ENCODE measurements at regions not wholly inside any gene's neighbourhood (a gene's known extent, or its start where the extent isn't known, plus 50 kb on each side); places are given as distances from the start of the nearest gene placed in this dataset.

DNA sequence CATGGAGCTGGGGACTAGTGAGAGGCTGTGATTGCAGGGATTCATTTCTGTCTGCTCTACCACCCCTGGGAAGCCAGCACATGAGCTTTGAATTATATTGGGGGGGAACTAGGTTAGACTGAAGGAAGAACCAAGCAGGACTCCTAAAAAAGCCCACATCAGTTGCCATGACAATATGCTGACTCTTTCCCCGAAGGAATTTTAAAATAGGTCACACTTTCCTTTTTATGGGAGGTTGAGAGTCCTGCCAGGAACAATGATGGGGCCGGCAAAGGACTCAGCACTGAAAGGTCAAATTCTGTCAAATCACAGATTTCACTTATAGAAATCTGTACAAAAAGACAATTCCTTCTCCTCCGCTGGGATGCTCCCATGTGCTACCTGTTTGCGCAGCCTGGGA lies 130.8 kb downstream of the ZNF621 start:
- Histone ChIP-seq H3K79me2 (ENCODE audit: control insufficient read depth, insufficient read depth, low read length) (no peaks in the 10 kb centered on the region), H3K36me3 (ENCODE audit: control insufficient read depth, insufficient read depth, low read length) (no peaks in the 10 kb centered on the region), H4K20me1 (ENCODE audit: control insufficient read depth, extremely low read depth, insufficient read depth, low read length) (no peaks in the 10 kb centered on the region), H2AFZ (ENCODE audit: low read length) (no peak overlapping the region), H3K9ac (ENCODE audit: insufficient read depth, low read length) (no peak overlapping the region), H3K4me3 (replicated peaks in 1 of 4; ENCODE audit: control extremely low read depth in 1 of 4, insufficient read depth in 1 of 4, low read depth in 3 of 4, low read length in 4 of 4) (no peak overlapping the region), H3K4me2 (ENCODE audit: extremely low read depth, insufficient read depth, low read length) (no peak overlapping the region), H3K9me3 (ENCODE audit: control insufficient read depth, insufficient read depth, low read depth, low read length) (no peaks in the 10 kb centered on the region), H3K4me1 (ENCODE audit: control insufficient read depth, extremely low read depth, insufficient read depth, low read length) (no peaks in the 10 kb centered on the region), H3K27me3 (ENCODE audit: control insufficient read depth, insufficient read depth, low read length) (no peaks in the 10 kb centered on the region), H3K27ac (ENCODE audit: insufficient read depth, low read length) (no peak overlapping the region)
- DNase-seq (ENCODE audit: low read depth in 2 of 2), result no peak
- TF ChIP-seq EZH2 (IDR thresholded peaks at IDR 0.05; ENCODE audit: low read length, missing control alignments), result no peak
- TF ChIP-seq, protein P1, sequence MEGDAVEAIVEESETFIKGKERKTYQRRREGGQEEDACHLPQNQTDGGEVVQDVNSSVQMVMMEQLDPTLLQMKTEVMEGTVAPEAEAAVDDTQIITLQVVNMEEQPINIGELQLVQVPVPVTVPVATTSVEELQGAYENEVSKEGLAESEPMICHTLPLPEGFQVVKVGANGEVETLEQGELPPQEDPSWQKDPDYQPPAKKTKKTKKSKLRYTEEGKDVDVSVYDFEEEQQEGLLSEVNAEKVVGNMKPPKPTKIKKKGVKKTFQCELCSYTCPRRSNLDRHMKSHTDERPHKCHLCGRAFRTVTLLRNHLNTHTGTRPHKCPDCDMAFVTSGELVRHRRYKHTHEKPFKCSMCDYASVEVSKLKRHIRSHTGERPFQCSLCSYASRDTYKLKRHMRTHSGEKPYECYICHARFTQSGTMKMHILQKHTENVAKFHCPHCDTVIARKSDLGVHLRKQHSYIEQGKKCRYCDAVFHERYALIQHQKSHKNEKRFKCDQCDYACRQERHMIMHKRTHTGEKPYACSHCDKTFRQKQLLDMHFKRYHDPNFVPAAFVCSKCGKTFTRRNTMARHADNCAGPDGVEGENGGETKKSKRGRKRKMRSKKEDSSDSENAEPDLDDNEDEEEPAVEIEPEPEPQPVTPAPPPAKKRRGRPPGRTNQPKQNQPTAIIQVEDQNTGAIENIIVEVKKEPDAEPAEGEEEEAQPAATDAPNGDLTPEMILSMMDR (conservative IDR thresholded peaks at IDR 0.05 in 1 of 2, IDR thresholded peaks at IDR 0.05 in 1 of 2; ENCODE audit: low read depth in 1 of 2, low read length in 2 of 2), result no peak

DNA sequence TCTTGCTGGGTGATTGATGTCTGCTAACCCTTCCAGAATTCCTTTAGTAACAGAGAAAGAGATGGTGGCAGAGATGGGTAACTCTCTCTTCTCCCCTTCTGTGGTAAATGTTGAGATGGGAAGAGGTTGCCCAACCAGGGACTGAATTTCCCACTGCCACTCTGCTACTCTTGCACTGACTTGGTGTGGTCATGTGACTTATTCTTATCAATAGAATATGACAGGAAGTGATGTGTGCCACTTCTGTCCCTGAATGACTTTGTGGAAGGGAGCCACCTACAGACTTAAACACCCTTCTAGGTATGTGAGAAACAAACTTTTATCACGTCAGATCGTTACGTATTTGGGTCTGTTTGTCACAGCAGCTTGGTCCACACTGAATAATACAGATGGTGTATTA lies 132.9 kb downstream of the ZNF621 start:
- Histone ChIP-seq H3K4me3 (replicated peaks in 1 of 4; ENCODE audit: control extremely low read depth in 1 of 4, insufficient read depth in 1 of 4, low read depth in 3 of 4, low read length in 4 of 4) (no peak overlapping the region), H3K4me2 (ENCODE audit: extremely low read depth, insufficient read depth, low read length) (no peak overlapping the region), H3K4me1 (ENCODE audit: control insufficient read depth, extremely low read depth, insufficient read depth, low read length) (no peaks in the 10 kb centered on the region), H3K79me2 (ENCODE audit: control insufficient read depth, insufficient read depth, low read length) (no peaks in the 10 kb centered on the region), H4K20me1 (ENCODE audit: control insufficient read depth, extremely low read depth, insufficient read depth, low read length) (no peaks in the 10 kb centered on the region), H3K9ac (ENCODE audit: insufficient read depth, low read length) (no peak overlapping the region), H3K36me3 (ENCODE audit: control insufficient read depth, insufficient read depth, low read length) (no peaks in the 10 kb centered on the region), H2AFZ (ENCODE audit: low read length) (no peak overlapping the region), H3K27ac (ENCODE audit: insufficient read depth, low read length) (no peak overlapping the region), H3K27me3 (ENCODE audit: control insufficient read depth, insufficient read depth, low read length) (no peaks in the 10 kb centered on the region), H3K9me3 (ENCODE audit: control insufficient read depth, insufficient read depth, low read depth, low read length) (no peaks in the 10 kb centered on the region)
- TF ChIP-seq EZH2 (IDR thresholded peaks at IDR 0.05; ENCODE audit: low read length, missing control alignments), result no peak
- TF ChIP-seq, protein P1 (conservative IDR thresholded peaks at IDR 0.05 in 1 of 2, IDR thresholded peaks at IDR 0.05 in 1 of 2; ENCODE audit: low read depth in 1 of 2, low read length in 2 of 2), result no peak
- DNase-seq (ENCODE audit: low read depth in 2 of 2), result no peak

DNA sequence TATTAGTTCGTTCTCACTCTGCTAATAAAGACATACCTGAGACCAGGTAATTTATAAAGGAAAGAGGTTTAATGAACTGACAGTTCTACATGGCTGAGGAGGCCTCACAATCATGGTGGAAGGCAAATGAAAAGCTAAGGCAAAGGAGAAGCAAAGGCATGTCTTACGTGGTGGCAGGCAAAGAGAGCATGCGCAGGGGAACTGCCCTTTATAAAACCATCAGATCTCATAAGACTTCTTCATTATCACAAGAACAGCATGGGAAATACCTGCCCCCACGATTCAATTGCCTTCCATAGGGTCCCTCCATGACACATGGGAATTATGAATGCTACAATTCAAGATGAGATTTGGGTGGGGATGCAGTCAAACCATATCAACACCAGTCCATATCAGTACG lies 133.5 kb downstream of the ZNF621 start:
- H3K4me1 ChIP-seq (ENCODE audit: control insufficient read depth, extremely low read depth, insufficient read depth, low read length), result no peaks in the 10 kb centered on the region
- H3K4me2 ChIP-seq (ENCODE audit: extremely low read depth, insufficient read depth, low read length), result no peak overlapping the region
- H3K27ac ChIP-seq (ENCODE audit: insufficient read depth, low read length), result no peak overlapping the region
- H2AFZ ChIP-seq (ENCODE audit: low read length), result no peak overlapping the region
- H3K4me3 ChIP-seq (replicated peaks in 1 of 4; ENCODE audit: control extremely low read depth in 1 of 4, insufficient read depth in 1 of 4, low read depth in 3 of 4, low read length in 4 of 4), result no peak overlapping the region
- no peaks in the 10 kb centered on the region for H3K27me3 ChIP-seq (ENCODE audit: control insufficient read depth, insufficient read depth, low read length)
- H3K9me3 ChIP-seq (ENCODE audit: control insufficient read depth, insufficient read depth, low read depth, low read length), result no peaks in the 10 kb centered on the region
- no peaks in the 10 kb centered on the region for H4K20me1 ChIP-seq (ENCODE audit: control insufficient read depth, extremely low read depth, insufficient read depth, low read length)
- no peak overlapping the region for H3K9ac ChIP-seq (ENCODE audit: insufficient read depth, low read length)
- H3K36me3 ChIP-seq (ENCODE audit: control insufficient read depth, insufficient read depth, low read length), result no peaks in the 10 kb centered on the region
- TF ChIP-seq, protein P1 (conservative IDR thresholded peaks at IDR 0.05 in 1 of 2, IDR thresholded peaks at IDR 0.05 in 1 of 2; ENCODE audit: low read depth in 1 of 2, low read length in 2 of 2), result no peak
- TF ChIP-seq EZH2 (IDR thresholded peaks at IDR 0.05; ENCODE audit: low read length, missing control alignments), result no peak
- H3K79me2 ChIP-seq (ENCODE audit: control insufficient read depth, insufficient read depth, low read length), result no peaks in the 10 kb centered on the region
- DNase-seq (ENCODE audit: low read depth in 2 of 2), result no peak

All from fibroblast of lung (primary cell).